Heart right ventricle (tissue), 16 donors: ENCODE measurements at regions not wholly inside any gene's neighbourhood (a gene's known extent, or its start where the extent isn't known, plus 50 kb on each side); places are given as distances from the start of the nearest gene placed in this dataset.

Experiments
- ATAC-seq, 8 donors: fragments of 200-7000 bp; cut with Tn5 transposase; one replicate each; pipeline ENCODE4 v1.9.1; 2020; ENCODE audit warnings: mild to moderate bottlenecking in 8 of 8, moderate library complexity in 8 of 8, moderate number of reproducible peaks in 1 of 8
- DNase-seq, 2 donors: peaks; one replicate each; pipeline ENCODE4 v3.0.0-alpha.2; 2020
- H3K27ac ChIP-seq, 10 donors: fragments of 200-600 bp; sonication (generic) in 2 of 10; one replicate each; pipeline versions ENCODE4 v1.5.0 to v1.8.0; 2020 to 2022; ENCODE audit warnings: mild to moderate bottlenecking in 3 of 10
- H3K27me3 ChIP-seq, 7 donors: fragments of 200-600 bp; one replicate each; pipeline ENCODE4 v1.8.0; 2021 to 2022; ENCODE audit warnings: mild to moderate bottlenecking in 2 of 7
- H3K36me3 ChIP-seq, 9 donors: fragments of 200-600 bp; sonication (generic) in 1 of 9; one replicate each; pipeline versions ENCODE4 v1.5.0 to v1.8.0; 2020 to 2022; ENCODE audit warnings: mild to moderate bottlenecking in 2 of 9
- H3K4me1 ChIP-seq, 9 donors: fragments of 200-600 bp; sonication (generic) in 1 of 9; one replicate each; pipeline versions ENCODE4 v1.5.0 to v1.8.0; 2020 to 2022; ENCODE audit warnings: mild to moderate bottlenecking in 4 of 9
- H3K4me3 ChIP-seq, 10 donors: fragments of 200-600 bp; sonication (generic) in 2 of 10; one replicate each; pipeline versions ENCODE4 v1.5.0 to v1.8.0; 2020 to 2022; ENCODE audit warnings: mild to moderate bottlenecking in 7 of 10, moderate library complexity in 2 of 10
- H3K9me3 ChIP-seq, 11 donors: fragments of 200-600 bp in 10 of 11; sonication (generic) in 2 of 11; one replicate each; pipeline versions ENCODE4 v1.5.0 to v1.8.0; 2013 to 2022; ENCODE audit warnings: mild to moderate bottlenecking in 2 of 11, control low read depth in 1 of 11, moderate library complexity in 1 of 11
- WGBS, 2 donors: extraction: QIAGEN DNeasy Blood & Tissue Kit; methylation state at CpG; one replicate each; pipeline ENCODE4 v1.1.7; 2013; ENCODE audit warnings: inconsistent platforms in 1 of 2; 5-methylcytosine and 5-hydroxymethylcytosine counted together
- intact Hi-C, 10 donors: fragments of 100-400 bp; cut with DNase I; formaldehyde crosslinking; loops; one replicate each; pipeline versions ENCODE4 v1.11.1 to v1.14.2; 2022
- TF ChIP-seq, protein P1 (sequence below), 9 donors: fragments of 200-600 bp; sonication (generic) in 2 of 9; IDR thresholded peaks; one replicate each; pipeline versions ENCODE4 v1.5.0 to v1.8.0; 2021 to 2022; ENCODE audit warnings: antibody characterized with exemption in 9 of 9, mild to moderate bottlenecking in 5 of 9, moderate library complexity in 1 of 9
- donor health status: Arrhythmogenic right ventricular cardiomyopathy.
- donor health status: ischemic (EF 13 %, LVEDD 7.1; RV severe dilation, severe dysfunction).
- donor health status: healthy with polysubstance abuse.
- donor health status: DM: no; HTN: yes; CAD: no.
- donor health status: DM: no; HTN: no; CAD: no.
- donor health status: ischemic (EF 25% LVEDD 6.9; RV normal size, moderate dysfunction).
- donor health status: ischemic (EF 25% LVEDD 5.7; RV mildly dilated, moderate dysfunction).
- donor health status: healthy.
- donor health status: DM: yes; HTN: yes; CAD: no.
- donor health status: Ischemic cardiomyopathy.
- donor health status: ischemic (EF 35%, LVEDD 5.7; RV mildly dilated, moderate dysfunction).
- donor health status: nonischemic (EF 11% LVEDD 7.7; RV severe dilation, severe dysfunction).
- donor health status: DM: yes; HTN: yes; CAD: no.
- donor health status: PGD.
- donor health status: ischemic (EF 29% LVEDD 5.4; RV normal size, mild dysfunction).
- donor health status: nonischemic (EF 23%, LVEDD 6.1; RV moderate dilation, normal function).

DNA sequence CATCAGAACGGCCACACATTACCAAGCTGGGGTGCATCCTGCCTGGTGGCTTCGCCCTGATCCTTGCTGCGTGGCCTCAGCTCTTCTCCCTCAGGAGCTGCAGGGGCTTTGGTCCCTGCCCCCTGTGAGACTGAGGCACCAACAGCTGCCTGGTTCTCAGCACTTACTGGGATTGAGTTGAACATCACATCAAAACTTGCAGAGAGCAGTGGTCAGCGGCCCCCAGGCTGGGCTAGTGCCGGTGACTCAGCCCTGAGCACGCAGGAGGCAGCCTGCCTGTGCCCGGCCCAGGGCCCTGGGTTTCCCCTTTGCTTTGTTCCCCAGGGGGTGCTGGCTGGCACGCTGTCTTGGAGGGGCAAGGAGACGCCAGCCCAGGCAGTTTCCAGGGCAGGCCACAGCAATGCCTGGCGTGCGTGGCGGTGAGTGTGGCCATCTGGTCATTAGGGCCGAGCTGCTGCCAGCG is 63.3 kb downstream of the DLL1 start:
- H3K4me1 ChIP-seq = peaks cover 0 to 18% (median 12%) of the 10 kb centered on the region in 9 donors
- ATAC-seq = no peak
- WGBS, 2 donors = 94 to 97% methylated on average over 14 of the region's 14 CpGs

DNA sequence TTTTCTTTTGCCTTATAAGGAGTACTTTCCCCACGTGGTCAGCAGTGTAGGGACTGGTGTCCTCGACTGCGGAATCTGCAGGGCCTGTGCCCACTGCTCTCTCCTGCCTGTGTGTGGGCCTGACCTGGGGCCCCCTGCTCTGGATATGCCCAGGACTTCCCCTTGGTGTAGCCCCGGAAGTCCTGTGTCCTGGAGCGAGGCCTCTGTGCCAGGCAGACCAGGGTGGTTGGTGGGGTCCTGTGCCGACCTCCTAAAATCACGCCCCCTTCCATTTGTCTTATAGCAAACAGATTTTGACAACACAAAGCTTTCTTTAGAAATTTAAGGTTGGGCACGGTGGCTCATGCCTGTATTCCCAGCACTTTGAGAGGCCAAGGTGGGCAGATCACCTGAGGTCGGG is 64.2 kb downstream of the DLL1 start:
- no peaks in the 10 kb centered on the region for H3K36me3 ChIP-seq
- no peak overlapping the region for H3K27ac ChIP-seq
- H3K9me3 ChIP-seq = no peaks in the 10 kb centered on the region
- intact Hi-C loops = no loop called here
- TF ChIP-seq, protein P1, sequence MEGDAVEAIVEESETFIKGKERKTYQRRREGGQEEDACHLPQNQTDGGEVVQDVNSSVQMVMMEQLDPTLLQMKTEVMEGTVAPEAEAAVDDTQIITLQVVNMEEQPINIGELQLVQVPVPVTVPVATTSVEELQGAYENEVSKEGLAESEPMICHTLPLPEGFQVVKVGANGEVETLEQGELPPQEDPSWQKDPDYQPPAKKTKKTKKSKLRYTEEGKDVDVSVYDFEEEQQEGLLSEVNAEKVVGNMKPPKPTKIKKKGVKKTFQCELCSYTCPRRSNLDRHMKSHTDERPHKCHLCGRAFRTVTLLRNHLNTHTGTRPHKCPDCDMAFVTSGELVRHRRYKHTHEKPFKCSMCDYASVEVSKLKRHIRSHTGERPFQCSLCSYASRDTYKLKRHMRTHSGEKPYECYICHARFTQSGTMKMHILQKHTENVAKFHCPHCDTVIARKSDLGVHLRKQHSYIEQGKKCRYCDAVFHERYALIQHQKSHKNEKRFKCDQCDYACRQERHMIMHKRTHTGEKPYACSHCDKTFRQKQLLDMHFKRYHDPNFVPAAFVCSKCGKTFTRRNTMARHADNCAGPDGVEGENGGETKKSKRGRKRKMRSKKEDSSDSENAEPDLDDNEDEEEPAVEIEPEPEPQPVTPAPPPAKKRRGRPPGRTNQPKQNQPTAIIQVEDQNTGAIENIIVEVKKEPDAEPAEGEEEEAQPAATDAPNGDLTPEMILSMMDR (IDR thresholded peaks at IDR 0.05) = no peak
- 84 to 90% methylated on average over 9 of the region's 9 CpGs for WGBS, 2 donors
- DNase-seq = no peak
- H3K4me3 ChIP-seq = no peak overlapping the region
- no peak for ATAC-seq
- peaks cover 0 to 23% (median 15%) of the 10 kb centered on the region in 9 donors for H3K4me1 ChIP-seq
- H3K27me3 ChIP-seq = peaks cover 0 to 6% (median 0%) of the 10 kb centered on the region in 7 donors

More for the DNA sequence above, 63.3 kb downstream of the DLL1 start:
- no peak for DNase-seq
- H3K36me3 ChIP-seq = no peaks in the 10 kb centered on the region
- peaks cover 0 to 6% (median 0%) of the 10 kb centered on the region in 7 donors for H3K27me3 ChIP-seq
- H3K4me3 ChIP-seq = no peak overlapping the region
- H3K9me3 ChIP-seq = no peaks in the 10 kb centered on the region
- no peak overlapping the region for H3K27ac ChIP-seq
- intact Hi-C loops = no loop called here
- TF ChIP-seq, protein P1 (IDR thresholded peaks at IDR 0.05) = no peak

DNA sequence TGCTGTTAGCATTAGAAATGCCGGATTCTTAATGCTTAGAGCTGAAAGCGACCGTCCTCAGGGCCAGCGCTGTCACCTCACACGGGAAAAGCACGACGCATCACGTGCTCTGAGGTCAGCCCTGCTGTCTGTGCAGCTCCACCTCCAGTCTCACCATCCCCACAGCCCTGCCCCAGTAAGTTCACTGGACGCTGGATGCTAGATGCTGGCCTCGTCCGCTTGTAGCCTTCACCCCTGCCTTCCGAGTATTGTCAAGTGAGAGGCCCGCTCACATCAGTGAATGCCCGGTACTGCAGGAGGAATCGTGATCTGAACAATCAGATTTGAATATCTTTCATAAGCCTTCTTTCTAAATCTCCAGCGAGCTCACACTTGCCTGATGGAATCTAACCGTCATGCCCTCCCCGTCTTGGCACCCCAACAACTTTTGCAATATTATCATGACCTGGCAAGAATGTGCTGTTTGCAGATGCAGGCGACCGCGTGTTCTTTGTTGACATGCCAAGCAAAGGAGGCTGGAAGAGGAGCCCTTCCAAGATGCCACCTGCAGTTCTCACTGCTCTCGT is 64.9 kb downstream of the DLL1 start:
- Histone ChIP-seq H3K27ac (peak overlapping the region in 2 of 10 donors; percentile 15 to 40), H3K36me3 (no peaks in the 10 kb centered on the region), H3K9me3 (no peaks in the 10 kb centered on the region), H3K4me3 (no peak overlapping the region), H3K4me1 (peaks cover 0 to 21% (median 15%) of the 10 kb centered on the region in 9 donors), H3K27me3 (peaks cover 0 to 6% (median 0%) of the 10 kb centered on the region in 7 donors)
- DNase-seq = no peak
- peak in 6 of 8 donors; percentile 18 to 49 (median 35) for ATAC-seq
- intact Hi-C loops = no loop called here
- 79% methylated on average over 22 of the region's 22 CpGs for WGBS, 2 donors
- TF ChIP-seq, protein P1 (IDR thresholded peaks at IDR 0.05) = no peak

DNA sequence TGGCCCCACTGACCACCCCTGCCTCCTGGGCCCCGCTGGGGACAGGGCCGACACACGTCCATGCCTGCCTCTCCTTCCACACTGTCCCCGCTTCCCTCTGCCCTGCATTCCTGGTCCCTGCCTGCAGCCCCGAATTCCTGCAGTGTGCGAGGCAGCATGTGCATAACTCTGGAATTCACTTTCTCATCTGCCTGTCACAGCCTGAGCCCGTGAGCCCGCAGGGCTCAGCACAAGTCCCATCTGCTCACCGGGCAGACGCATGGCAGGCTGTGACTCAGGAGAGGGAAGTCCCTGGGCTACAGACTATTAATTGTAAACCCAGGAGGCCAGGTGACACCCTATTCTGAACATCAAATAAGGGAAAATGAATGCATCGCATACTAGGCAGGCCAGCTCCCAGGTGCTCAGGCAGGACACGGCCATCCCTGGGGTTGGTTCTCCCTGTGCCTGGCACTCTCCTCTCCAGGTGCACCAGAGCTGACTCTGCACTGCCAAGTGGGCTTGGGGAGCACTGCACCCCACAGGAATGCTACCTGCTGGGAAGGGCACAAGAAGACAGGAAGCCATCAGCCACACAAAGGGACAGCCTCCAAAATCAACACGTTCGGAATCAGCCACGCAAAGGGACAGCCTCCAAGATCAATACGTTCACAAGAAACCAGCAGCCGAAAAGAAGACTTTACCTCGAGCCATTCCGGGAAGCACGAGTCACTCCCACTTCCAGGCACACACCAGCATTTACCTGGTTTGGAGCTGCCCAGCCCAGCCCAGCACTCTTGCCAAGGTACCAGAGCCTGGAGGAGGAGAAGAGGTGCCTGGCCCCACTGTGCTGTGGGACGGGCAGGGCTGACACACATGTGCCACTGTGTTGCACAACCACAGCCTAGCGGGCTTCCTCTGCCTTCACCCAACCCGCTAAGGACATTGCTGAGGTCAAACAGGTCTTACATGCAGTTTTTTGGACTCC is 65.9 kb downstream of the DLL1 start:
- no peak for DNase-seq
- 75 to 77% methylated on average over 23 of the region's 23 CpGs for WGBS, 2 donors

More for the DNA sequence above, 65.9 kb downstream of the DLL1 start:
- H3K27me3 ChIP-seq = peaks cover 0 to 6% (median 0%) of the 10 kb centered on the region in 7 donors
- intact Hi-C loops = loop anchor here in 1 of 10 donors (5.0 kb wide), 1 partner anchor 48 kb away; no protein-coding TSS in a partner anchor
- TF ChIP-seq, protein P1 (IDR thresholded peaks at IDR 0.05) = no peak
- H3K9me3 ChIP-seq = no peaks in the 10 kb centered on the region
- H3K27ac ChIP-seq = peak overlapping the region in 2 of 10 donors; percentile 15 to 40
- peaks cover 0 to 16% (median 10%) of the 10 kb centered on the region in 9 donors for H3K4me1 ChIP-seq
- H3K4me3 ChIP-seq = no peak overlapping the region
- peak in 3 of 8 donors; percentile 11 to 21 (median 20) for ATAC-seq
- no peaks in the 10 kb centered on the region for H3K36me3 ChIP-seq
